ENCODE measurements at regions not wholly inside any gene's neighbourhood (a gene's known extent, or its start where the extent isn't known, plus 50 kb on each side); places are given as distances from the start of the nearest gene placed in this dataset.

GRCh38 chr15:37720267-37720666 is 214.2 kb upstream of the TMCO5A start:
- H3K56ac ChIP-seq (ENCODE audit: insufficient read length, low read depth, low read length) = no peak overlapping the region
- WGBS (ENCODE audit: extremely low coverage, insufficient read length, low lambda C conversion rate) = no CpG with 5 or more reads among the region's 9 CpGs
- H3K9me3 Mint-ChIP-seq = no peaks in the 10 kb centered on the region
- no peaks in the 10 kb centered on the region for H4K20me1 ChIP-seq (ENCODE audit: control insufficient read depth, insufficient read depth, insufficient read length)
- H3K27ac ChIP-seq (ENCODE audit: insufficient read length, low read depth, low read length) = no peak overlapping the region
- H3K79me1 ChIP-seq (ENCODE audit: insufficient read depth, low read depth, low read length, poor library complexity, severe bottlenecking) = no peaks in the 10 kb centered on the region
- H3K27ac Mint-ChIP-seq = no peak overlapping the region
- H3K4ac ChIP-seq (ENCODE audit: low read depth, low read length) = no peak overlapping the region
- H3K9me3 ChIP-seq (ENCODE audit: control insufficient read depth, low read depth, low read length) = no peaks in the 10 kb centered on the region
- H3K23me2 ChIP-seq (ENCODE audit: insufficient read length, low read depth, low read length, poor library complexity, severe bottlenecking) = no peaks in the 10 kb centered on the region
- no peak overlapping the region for H3K18ac ChIP-seq (ENCODE audit: insufficient read length, low read depth, low read length)
- H2BK120ac ChIP-seq (ENCODE audit: low read depth, low read length, poor library complexity, severe bottlenecking) = no peak overlapping the region
- H3K4me2 ChIP-seq (ENCODE audit: insufficient read depth, insufficient read length, low read length) = no peak overlapping the region
- H3K4me1 Mint-ChIP-seq = no peaks in the 10 kb centered on the region
- H2BK12ac ChIP-seq (ENCODE audit: insufficient read length, low read depth, low read length) = no peak overlapping the region
- H3K36me3 Mint-ChIP-seq (ENCODE audit: insufficient read depth in 1 of 3, low read depth in 3 of 3) = no peaks in the 10 kb centered on the region
- no peak for TF ChIP-seq CTCF (conservative IDR thresholded peaks at IDR 0.05)
- no peak overlapping the region for H2AK5ac ChIP-seq (ENCODE audit: insufficient read length, low read length)
- no peak overlapping the region for H2BK15ac ChIP-seq (ENCODE audit: low read depth, low read length)
- no peak overlapping the region for H2BK5ac ChIP-seq (ENCODE audit: insufficient read length, low read length)
- no peak overlapping the region for H3K9ac ChIP-seq (ENCODE audit: extremely low read depth, insufficient read length, low read length)
- H3K23ac ChIP-seq (ENCODE audit: insufficient read length, low read depth, low read length) = no peak overlapping the region
- no peak overlapping the region for H3T11ph ChIP-seq (ENCODE audit: low read length)
- H3K14ac ChIP-seq (ENCODE audit: insufficient read depth, low read length) = no peak overlapping the region
- DNase-seq = no peak
- H3K4me1 ChIP-seq (ENCODE audit: insufficient read depth, low read length) = no peaks in the 10 kb centered on the region
- H3K27me3 ChIP-seq (ENCODE audit: insufficient read depth, low read length) = no peaks in the 10 kb centered on the region
- H3K27me3 Mint-ChIP-seq (ENCODE audit: low read depth) = no peaks in the 10 kb centered on the region
- H3K4me3 Mint-ChIP-seq = no peak overlapping the region
- no peak overlapping the region for H4K8ac ChIP-seq (replicated peaks; ENCODE audit: insufficient read length, low read depth, low read length)
- no peaks in the 10 kb centered on the region for H3K79me2 ChIP-seq (ENCODE audit: insufficient read depth, low read length)
- H2AFZ ChIP-seq (ENCODE audit: low read length) = no peak overlapping the region
- no peak overlapping the region for H4K91ac ChIP-seq (ENCODE audit: insufficient read length, low read depth, low read length)
- no peak overlapping the region for H2BK20ac ChIP-seq (ENCODE audit: low read depth, low read length, poor library complexity, severe bottlenecking)
- peak overlapping the region; percentile 69 for H4K5ac ChIP-seq (ENCODE audit: insufficient read length, low read depth, low read length)
